ENCODE measurements at regions not wholly inside any gene's neighbourhood (a gene's known extent, or its start where the extent isn't known, plus 50 kb on each side); places are given as distances from the start of the nearest gene placed in this dataset.

DNA sequence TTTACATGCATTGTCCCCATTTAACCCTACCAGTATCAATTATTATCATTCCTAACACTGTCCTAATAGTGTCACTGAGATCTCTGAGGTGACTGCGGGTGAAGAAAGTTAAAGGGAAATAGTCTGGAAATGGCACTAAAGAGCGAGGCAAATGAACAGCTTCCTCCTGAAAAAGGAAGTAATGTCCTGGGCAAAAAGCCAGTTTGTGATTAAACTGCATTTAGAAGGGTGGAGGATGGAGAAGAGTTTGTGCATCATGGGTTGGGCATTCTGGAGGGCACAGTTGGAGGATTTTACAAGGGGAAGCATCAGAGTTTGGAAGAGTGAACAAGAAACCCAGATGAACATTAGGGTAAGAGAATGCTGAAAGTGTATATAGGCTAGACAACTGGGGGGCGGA is 60.5 kb upstream of the SLC25A4 start:
- no peak for DNase-seq (ENCODE audit: low spot score)
- TF ChIP-seq HNF4A (conservative IDR thresholded peaks at IDR 0.05) (no peak), REST (IDR thresholded peaks at IDR 0.05) (no peak), FOXA2 (IDR thresholded peaks at IDR 0.05) (no peak), FOXA1 (IDR thresholded peaks at IDR 0.05) (no peak), TAF1 (conservative IDR thresholded peaks at IDR 0.05) (no peak), ZBTB33 (IDR thresholded peaks at IDR 0.05) (no peak), SP1 (IDR thresholded peaks at IDR 0.05) (no peak), RAD21 (IDR thresholded peaks at IDR 0.05) (no peak), YY1 (IDR thresholded peaks at IDR 0.05) (no peak), NR2F2 (IDR thresholded peaks at IDR 0.05) (no peak), JUND (IDR thresholded peaks at IDR 0.05) (no peak)
- TF ChIP-seq, protein P1, sequence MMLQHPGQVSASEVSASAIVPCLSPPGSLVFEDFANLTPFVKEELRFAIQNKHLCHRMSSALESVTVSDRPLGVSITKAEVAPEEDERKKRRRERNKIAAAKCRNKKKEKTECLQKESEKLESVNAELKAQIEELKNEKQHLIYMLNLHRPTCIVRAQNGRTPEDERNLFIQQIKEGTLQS (IDR thresholded peaks at IDR 0.05): no peak
- TF ChIP-seq, protein P2, sequence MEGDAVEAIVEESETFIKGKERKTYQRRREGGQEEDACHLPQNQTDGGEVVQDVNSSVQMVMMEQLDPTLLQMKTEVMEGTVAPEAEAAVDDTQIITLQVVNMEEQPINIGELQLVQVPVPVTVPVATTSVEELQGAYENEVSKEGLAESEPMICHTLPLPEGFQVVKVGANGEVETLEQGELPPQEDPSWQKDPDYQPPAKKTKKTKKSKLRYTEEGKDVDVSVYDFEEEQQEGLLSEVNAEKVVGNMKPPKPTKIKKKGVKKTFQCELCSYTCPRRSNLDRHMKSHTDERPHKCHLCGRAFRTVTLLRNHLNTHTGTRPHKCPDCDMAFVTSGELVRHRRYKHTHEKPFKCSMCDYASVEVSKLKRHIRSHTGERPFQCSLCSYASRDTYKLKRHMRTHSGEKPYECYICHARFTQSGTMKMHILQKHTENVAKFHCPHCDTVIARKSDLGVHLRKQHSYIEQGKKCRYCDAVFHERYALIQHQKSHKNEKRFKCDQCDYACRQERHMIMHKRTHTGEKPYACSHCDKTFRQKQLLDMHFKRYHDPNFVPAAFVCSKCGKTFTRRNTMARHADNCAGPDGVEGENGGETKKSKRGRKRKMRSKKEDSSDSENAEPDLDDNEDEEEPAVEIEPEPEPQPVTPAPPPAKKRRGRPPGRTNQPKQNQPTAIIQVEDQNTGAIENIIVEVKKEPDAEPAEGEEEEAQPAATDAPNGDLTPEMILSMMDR (IDR thresholded peaks at IDR 0.05; ENCODE audit: low read depth, low read length, missing input control): no peak
- no peak overlapping the region for H3K9ac ChIP-seq (ENCODE audit: low read depth in 1 of 2, low read length in 2 of 2)
- no peaks in the 10 kb centered on the region for H3K9me3 ChIP-seq (ENCODE audit: control insufficient read depth in 4 of 4, low read length in 3 of 4)
- H3K27ac ChIP-seq (ENCODE audit: low read depth in 1 of 2, low read length in 2 of 2): no peak overlapping the region
- no peaks in the 10 kb centered on the region for H3K27me3 ChIP-seq (ENCODE audit: control insufficient read depth in 4 of 4, insufficient read depth in 4 of 4, low read length in 3 of 4)
- H3K4me3 ChIP-seq (ENCODE audit: low read depth in 1 of 3, low read length in 3 of 3): no peak overlapping the region
- WGBS: 74% methylated on average over 3 of the region's 3 CpGs
- no peaks in the 10 kb centered on the region for H3K36me3 ChIP-seq (ENCODE audit: control insufficient read depth in 4 of 4, insufficient read depth in 3 of 4, low read depth in 1 of 4, low read length in 3 of 4)
- H3K4me1 ChIP-seq (ENCODE audit: control insufficient read depth in 4 of 4, insufficient read depth in 4 of 4, low read length in 3 of 4): no peaks in the 10 kb centered on the region

- H3K27me3 ChIP-seq (ENCODE audit: control insufficient read depth in 4 of 4, insufficient read depth in 4 of 4, low read length in 3 of 4): no peaks in the 10 kb centered on the region
- H3K4me3 ChIP-seq (ENCODE audit: low read depth in 1 of 3, low read length in 3 of 3): no peak overlapping the region
- H3K4me1 ChIP-seq (ENCODE audit: control insufficient read depth in 4 of 4, insufficient read depth in 4 of 4, low read length in 3 of 4): no peaks in the 10 kb centered on the region
- 70% methylated on average over 16 of the region's 16 CpGs for WGBS
- H3K36me3 ChIP-seq (ENCODE audit: control insufficient read depth in 4 of 4, insufficient read depth in 3 of 4, low read depth in 1 of 4, low read length in 3 of 4): no peaks in the 10 kb centered on the region
- TF ChIP-seq, protein P1 (IDR thresholded peaks at IDR 0.05): no peak
- TF ChIP-seq RAD21 (IDR thresholded peaks at IDR 0.05) (no peak), TAF1 (conservative IDR thresholded peaks at IDR 0.05) (no peak), YY1 (IDR thresholded peaks at IDR 0.05) (no peak), GABPA (IDR thresholded peaks at IDR 0.05 in 1 of 2, conservative IDR thresholded peaks at IDR 0.05 in 1 of 2) (no peak), HNF4A (conservative IDR thresholded peaks at IDR 0.05) (no peak), JUND (IDR thresholded peaks at IDR 0.05) (no peak), ZBTB33 (IDR thresholded peaks at IDR 0.05) (no peak), SP1 (IDR thresholded peaks at IDR 0.05) (no peak), FOXA1 (IDR thresholded peaks at IDR 0.05) (no peak), NR2F2 (IDR thresholded peaks at IDR 0.05) (no peak), REST (IDR thresholded peaks at IDR 0.05) (no peak)
- TF ChIP-seq, protein P3, sequence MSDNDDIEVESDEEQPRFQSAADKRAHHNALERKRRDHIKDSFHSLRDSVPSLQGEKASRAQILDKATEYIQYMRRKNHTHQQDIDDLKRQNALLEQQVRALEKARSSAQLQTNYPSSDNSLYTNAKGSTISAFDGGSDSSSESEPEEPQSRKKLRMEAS (IDR thresholded peaks at IDR 0.05): no peak
- no peak overlapping the region for H3K9ac ChIP-seq (ENCODE audit: low read depth in 1 of 2, low read length in 2 of 2)
- no peaks in the 10 kb centered on the region for H3K9me3 ChIP-seq (ENCODE audit: control insufficient read depth in 4 of 4, low read length in 3 of 4)
- H3K27ac ChIP-seq (ENCODE audit: low read depth in 1 of 2, low read length in 2 of 2): no peak overlapping the region
- DNase-seq (ENCODE audit: low spot score): no peak
Observed at GRCh38 chr4:185086053-185086452, 57.0 kb upstream of the SLC25A4 start.
